ENCODE measurements at regions not wholly inside any gene's neighbourhood (a gene's known extent, or its start where the extent isn't known, plus 50 kb on each side); places are given as distances from the start of the nearest gene placed in this dataset.
"Not testable (repeated sequence)": the region's sequence is repeated elsewhere in the genome, so short reads cannot be mapped to it uniquely, and the experiment has no call there.

GRCh38 chr4:54596201-54596600 lies 61.6 kb upstream of the KIT start:
- no peaks in the 10 kb centered on the region for H4K20me1 ChIP-seq (ENCODE audit: control insufficient read depth, insufficient read depth, low read length, poor library complexity, severe bottlenecking)
- no peak for DNase-seq
- CTCF ChIA-PET, result no interaction called here
- Mint-ChIP-seq H3K4me1 (no peaks in the 10 kb centered on the region), H3K4me3 (no peak overlapping the region), H3K27me3 (peaks cover 6% of the 10 kb centered on the region), H3K27ac (no peak overlapping the region), H3K9me3 (ENCODE audit: insufficient read depth) (no peaks in the 10 kb centered on the region)
- TF ChIP-seq EZH2 (IDR thresholded peaks at IDR 0.05; ENCODE audit: borderline replicate concordance, insufficient read depth, low read depth, low read length, poor library complexity, severe bottlenecking) (no peak), CTCF (IDR thresholded peaks at IDR 0.05) (no peak)
- H3K27ac ChIP-seq (ENCODE audit: low read length in 2 of 2), result no peak overlapping the region
- no peak overlapping the region for H3K9ac ChIP-seq (ENCODE audit: low read length)
- H3K79me2 ChIP-seq (ENCODE audit: control insufficient read depth, insufficient read depth, low read length), result no peaks in the 10 kb centered on the region
- no peak overlapping the region for H2AFZ ChIP-seq (ENCODE audit: insufficient read depth, low read depth, low read length, poor library complexity, severe bottlenecking)
- H3K4me2 ChIP-seq (replicated peaks; ENCODE audit: low read depth, low read length, poor library complexity, severe bottlenecking), result no peak overlapping the region
- ATAC-seq (ENCODE audit: low read depth), result no peak
- POLR2A ChIA-PET, result no interaction called here
- H3K4me1 ChIP-seq (ENCODE audit: control insufficient read depth in 2 of 2, insufficient read depth in 2 of 2, low read length in 2 of 2), result no peaks in the 10 kb centered on the region
- no peaks in the 10 kb centered on the region for H3K9me3 ChIP-seq (ENCODE audit: control extremely low read depth in 1 of 3, control insufficient read depth in 2 of 3, insufficient read depth in 1 of 3, low read length in 2 of 3)
- H3K4me3 ChIP-seq (ENCODE audit: control extremely low read depth in 1 of 5, extremely low read depth in 1 of 5, insufficient read depth in 1 of 5, low read depth in 2 of 5, low read length in 4 of 5), result no peak overlapping the region
- H3K27me3 ChIP-seq (replicated peaks in 1 of 4; ENCODE audit: control extremely low read depth in 1 of 4, control insufficient read depth in 3 of 4, insufficient read depth in 4 of 4, low read length in 3 of 4), result no peaks in the 10 kb centered on the region
- no peaks in the 10 kb centered on the region for H3K36me3 ChIP-seq (replicated peaks in 1 of 2; ENCODE audit: control extremely low read depth in 1 of 2, control insufficient read depth in 1 of 2, extremely low read depth in 1 of 2, insufficient read depth in 2 of 2, low read length in 1 of 2)
- intact Hi-C loops (cut with micrococcal nuclease), result no loop called here
- WGBS (ENCODE audit: insufficient coverage), result no CpG with 5 or more reads among the region's 1 CpG

GRCh38 chr4:54597678-54598077 lies 60.1 kb upstream of the KIT start:
- H3K4me2 ChIP-seq (replicated peaks; ENCODE audit: low read depth, low read length, poor library complexity, severe bottlenecking); H3K4me3 Mint-ChIP-seq; H3K27ac ChIP-seq (ENCODE audit: low read length in 2 of 2); H3K79me2 ChIP-seq (ENCODE audit: control insufficient read depth, insufficient read depth, low read length); H2AFZ ChIP-seq (ENCODE audit: insufficient read depth, low read depth, low read length, poor library complexity, severe bottlenecking); H4K20me1 ChIP-seq (ENCODE audit: control insufficient read depth, insufficient read depth, low read length, poor library complexity, severe bottlenecking); H3K27ac Mint-ChIP-seq; CTCF ChIA-PET; H3K4me1 Mint-ChIP-seq; H3K9me3 Mint-ChIP-seq (ENCODE audit: insufficient read depth); H3K36me3 ChIP-seq (replicated peaks in 1 of 2; ENCODE audit: control extremely low read depth in 1 of 2, control insufficient read depth in 1 of 2, extremely low read depth in 1 of 2, insufficient read depth in 2 of 2, low read length in 1 of 2); intact Hi-C loops (cut with micrococcal nuclease); ATAC-seq (ENCODE audit: low read depth); H3K4me1 ChIP-seq (ENCODE audit: control insufficient read depth in 2 of 2, insufficient read depth in 2 of 2, low read length in 2 of 2); H3K27me3 Mint-ChIP-seq; H3K27me3 ChIP-seq (replicated peaks in 1 of 4; ENCODE audit: control extremely low read depth in 1 of 4, control insufficient read depth in 3 of 4, insufficient read depth in 4 of 4, low read length in 3 of 4); POLR2A ChIA-PET; H3K9me3 ChIP-seq (ENCODE audit: control extremely low read depth in 1 of 3, control insufficient read depth in 2 of 3, insufficient read depth in 1 of 3, low read length in 2 of 3); H3K9ac ChIP-seq (ENCODE audit: low read length); DNase-seq; H3K4me3 ChIP-seq (ENCODE audit: control extremely low read depth in 1 of 5, extremely low read depth in 1 of 5, insufficient read depth in 1 of 5, low read depth in 2 of 5, low read length in 4 of 5): not testable (repeated sequence)
- WGBS (ENCODE audit: insufficient coverage), result 100% methylated on average over 1 of the region's 6 CpGs

- H3K9me3 Mint-ChIP-seq (ENCODE audit: insufficient read depth); intact Hi-C loops (cut with micrococcal nuclease); H3K36me3 ChIP-seq (replicated peaks in 1 of 2; ENCODE audit: control extremely low read depth in 1 of 2, control insufficient read depth in 1 of 2, extremely low read depth in 1 of 2, insufficient read depth in 2 of 2, low read length in 1 of 2); H3K9ac ChIP-seq (ENCODE audit: low read length); H3K27ac ChIP-seq (ENCODE audit: low read length in 2 of 2); CTCF ChIA-PET; ATAC-seq (ENCODE audit: low read depth); H3K4me2 ChIP-seq (replicated peaks; ENCODE audit: low read depth, low read length, poor library complexity, severe bottlenecking); H3K4me3 ChIP-seq (ENCODE audit: control extremely low read depth in 1 of 5, extremely low read depth in 1 of 5, insufficient read depth in 1 of 5, low read depth in 2 of 5, low read length in 4 of 5); H3K9me3 ChIP-seq (ENCODE audit: control extremely low read depth in 1 of 3, control insufficient read depth in 2 of 3, insufficient read depth in 1 of 3, low read length in 2 of 3); H3K79me2 ChIP-seq (ENCODE audit: control insufficient read depth, insufficient read depth, low read length); H2AFZ ChIP-seq (ENCODE audit: insufficient read depth, low read depth, low read length, poor library complexity, severe bottlenecking); H3K4me1 Mint-ChIP-seq; H3K4me3 Mint-ChIP-seq; DNase-seq; H3K27ac Mint-ChIP-seq; H3K27me3 Mint-ChIP-seq; H3K27me3 ChIP-seq (replicated peaks in 1 of 4; ENCODE audit: control extremely low read depth in 1 of 4, control insufficient read depth in 3 of 4, insufficient read depth in 4 of 4, low read length in 3 of 4); H4K20me1 ChIP-seq (ENCODE audit: control insufficient read depth, insufficient read depth, low read length, poor library complexity, severe bottlenecking); H3K4me1 ChIP-seq (ENCODE audit: control insufficient read depth in 2 of 2, insufficient read depth in 2 of 2, low read length in 2 of 2); POLR2A ChIA-PET: not testable (repeated sequence)
- WGBS (ENCODE audit: insufficient coverage), result no CpG with 5 or more reads among the region's 4 CpGs
Measured at GRCh38 chr4:54602175-54602574, 55.6 kb upstream of the KIT start.

Data from B cell (primary cell).